Liver (tissue), 8 donors: ENCODE measurements at regions not wholly inside any gene's neighbourhood (a gene's known extent, or its start where the extent isn't known, plus 50 kb on each side); places are given as distances from the start of the nearest gene placed in this dataset.

Experiments
- DNase-seq: peaks from one replicate; pipeline ENCODE4 v3.0.0-alpha.2; 2017; ENCODE audit warnings: low spot score
- H3K27ac ChIP-seq, 2 donors: one replicate each; pipeline ENCODE4 v1.7.0; 2013; ENCODE audit warnings: inconsistent platforms in 2 of 2, low read length in 2 of 2, control low read depth in 1 of 2, low read depth in 1 of 2, mild to moderate bottlenecking in 1 of 2
- H3K27me3 ChIP-seq, 4 donors: one replicate each; pipeline versions ENCODE4 v1.6.1 to v1.7.0; 2013; ENCODE audit warnings: low read length in 3 of 4, inconsistent platforms in 1 of 4, mild to moderate bottlenecking in 1 of 4, moderate library complexity in 1 of 4; ENCODE audit not compliant: control insufficient read depth in 4 of 4, insufficient read depth in 4 of 4
- H3K36me3 ChIP-seq, 4 donors: one replicate each; pipeline versions ENCODE4 v1.6.1 to v1.7.0; 2013; ENCODE audit warnings: low read length in 3 of 4, mild to moderate bottlenecking in 3 of 4, low read depth in 1 of 4, moderate library complexity in 1 of 4; ENCODE audit not compliant: control insufficient read depth in 4 of 4, insufficient read depth in 3 of 4
- H3K4me1 ChIP-seq, 4 donors: one replicate each; pipeline versions ENCODE4 v1.6.1 to v1.7.0; 2013; ENCODE audit warnings: low read length in 3 of 4, mild to moderate bottlenecking in 3 of 4, moderate library complexity in 1 of 4; ENCODE audit not compliant: control insufficient read depth in 4 of 4, insufficient read depth in 4 of 4
- H3K4me3 ChIP-seq, 3 donors: one replicate each; pipeline versions ENCODE4 v1.6.1 to v1.7.0; 2013; ENCODE audit warnings: low read length in 3 of 3, control low read depth in 1 of 3, low read depth in 1 of 3, mild to moderate bottlenecking in 1 of 3
- H3K9ac ChIP-seq, 2 donors: one replicate each; pipeline ENCODE4 v1.7.0; 2013; ENCODE audit warnings: low read length in 2 of 2, mild to moderate bottlenecking in 2 of 2, moderate library complexity in 2 of 2, control low read depth in 1 of 2, low read depth in 1 of 2
- H3K9me3 ChIP-seq, 4 donors: one replicate each; pipeline versions ENCODE4 v1.6.1 to v1.7.0; 2013; ENCODE audit warnings: low read length in 3 of 4; ENCODE audit not compliant: control insufficient read depth in 4 of 4
- ATF3 ChIP-seq: IDR thresholded peaks from 2 replicates; pipeline ENCODE4 v1.6.1; 2016; ENCODE audit warnings: antibody characterized with exemption
- CTCF ChIP-seq: fragments of 150-350 bp; IDR thresholded peaks from 2 replicates; pipeline ENCODE4 v1.5.1; 2017; ENCODE audit warnings: improper control_type of control experiment, low read depth, low read length; ENCODE audit not compliant: missing input control
- EGR1 ChIP-seq, 2 donors: IDR thresholded peaks; 2 replicates each; pipeline ENCODE4 v1.6.1; 2016 to 2018; ENCODE audit warnings: antibody characterized with exemption in 2 of 2, low read depth in 2 of 2
- FOXA2 ChIP-seq: IDR thresholded peaks from 2 replicates; pipeline ENCODE4 v1.6.1; 2016; ENCODE audit warnings: antibody characterized with exemption
- GABPA ChIP-seq, 2 donors: IDR thresholded peaks in 1 of 2; conservative IDR thresholded peaks in 1 of 2; 2 replicates each; pipeline ENCODE4 v1.6.1; 2016; ENCODE audit warnings: antibody characterized with exemption in 2 of 2, mild to moderate bottlenecking in 1 of 2, moderate library complexity in 1 of 2
- JUND ChIP-seq, 2 donors: IDR thresholded peaks; 2 replicates each; pipeline ENCODE4 v1.6.1; 2016; ENCODE audit warnings: antibody characterized with exemption in 2 of 2
- NR2F2 ChIP-seq: IDR thresholded peaks from 2 replicates; pipeline ENCODE4 v1.6.1; 2016; ENCODE audit warnings: antibody characterized with exemption
- RAD21 ChIP-seq, 2 donors: IDR thresholded peaks; 2 replicates each; pipeline ENCODE4 v1.6.1; 2016; ENCODE audit warnings: antibody characterized with exemption in 2 of 2, mild to moderate bottlenecking in 2 of 2
- REST ChIP-seq: IDR thresholded peaks from 2 replicates; pipeline ENCODE4 v1.6.1; 2016; ENCODE audit warnings: antibody characterized with exemption, mild to moderate bottlenecking
- RXRA ChIP-seq, 2 donors: IDR thresholded peaks; 2 replicates each; pipeline ENCODE4 v1.6.1; 2017 to 2018; ENCODE audit warnings: antibody characterized with exemption in 2 of 2, mild to moderate bottlenecking in 1 of 2
- SP1 ChIP-seq: IDR thresholded peaks from 2 replicates; pipeline ENCODE4 v1.6.1; 2018; ENCODE audit warnings: antibody characterized with exemption, mild to moderate bottlenecking
- TAF1 ChIP-seq: conservative IDR thresholded peaks from 2 replicates; pipeline ENCODE4 v1.6.1; 2016; ENCODE audit warnings: antibody characterized with exemption, mild to moderate bottlenecking
- ZBTB33 ChIP-seq: IDR thresholded peaks from 2 replicates; pipeline ENCODE4 v1.6.1; 2016; ENCODE audit warnings: antibody characterized with exemption
- WGBS: extraction: QIAGEN DNeasy Blood & Tissue Kit; methylation state at CpG from one replicate; pipeline ENCODE4 v1.1.7; 2013; 5-methylcytosine and 5-hydroxymethylcytosine counted together
- donor health status: healthy.
- donor health status: healthy.
- donor health status: healthy.
- donor health status: healthy.
- donor health status: healthy.

GRCh38 chr18:26650310-26651268, 102.2 kb upstream of the KCTD1 start:
- Histone ChIP-seq H3K27ac (no peak overlapping the region), H3K27me3 (no peaks in the 10 kb centered on the region), H3K36me3 (no peaks in the 10 kb centered on the region), H3K4me3 (no peak overlapping the region), H3K9ac (no peak overlapping the region), H3K4me1 (peaks cover 0 to 9% (median 7%) of the 10 kb centered on the region in 4 donors), H3K9me3 (no peaks in the 10 kb centered on the region)
- 59% methylated on average over 6 of the region's 6 CpGs for WGBS
- TF ChIP-seq CTCF, result no peak
- TF ChIP-seq GABPA (IDR thresholded peaks at IDR 0.05 in 1 of 2, conservative IDR thresholded peaks at IDR 0.05 in 1 of 2), result no peak
- no peak for TF ChIP-seq SP1
- TF ChIP-seq JUND (IDR thresholded peaks at IDR 0.05), result no peak
- no peak for TF ChIP-seq NR2F2
- no peak for TF ChIP-seq EGR1 (IDR thresholded peaks at IDR 0.05; ENCODE audit: low read depth in 2 of 2)
- TF ChIP-seq FOXA2, result no peak
- TF ChIP-seq ATF3, result no peak
- no peak for TF ChIP-seq RAD21 (IDR thresholded peaks at IDR 0.05)
- no peak for DNase-seq

- WGBS, result 65% methylated on average over 6 of the region's 6 CpGs
- H3K4me1 ChIP-seq, result peaks cover 0 to 2% (median 0%) of the 10 kb centered on the region in 4 donors
- no peaks in the 10 kb centered on the region for H3K36me3 ChIP-seq
- H3K4me3 ChIP-seq, result no peak overlapping the region
- no peak overlapping the region for H3K9ac ChIP-seq
- TF ChIP-seq FOXA2 (no peak), NR2F2 (no peak), ZBTB33 (no peak), REST (no peak), TAF1 (no peak), RXRA (IDR thresholded peaks at IDR 0.05) (no peak), JUND (IDR thresholded peaks at IDR 0.05) (no peak)
- H3K27me3 ChIP-seq, result no peaks in the 10 kb centered on the region
- no peak overlapping the region for H3K27ac ChIP-seq
- no peaks in the 10 kb centered on the region for H3K9me3 ChIP-seq
- no peak for DNase-seq
Measured at GRCh38 chr18:26649193-26649543, 100.8 kb upstream of the KCTD1 start.
